Left forelimb (tissue), 1 donor: ENCODE measurements at regions not wholly inside any gene's neighbourhood (a gene's known extent, or its start where the extent isn't known, plus 50 kb on each side); places are given as distances from the start of the nearest gene placed in this dataset.

Experiments
- DNase-seq: peaks from one replicate; pipeline ENCODE4 v3.0.0-alpha.2; 2018; ENCODE audit warnings: low spot score

GRCh38 chr1:218025454-218025853, 259.6 kb upstream of the RRP15 start:
- DNase-seq, result no peak

- DNase-seq, result no peak
Measured at GRCh38 chr1:218027152-218027551, 257.9 kb upstream of the RRP15 start.

GRCh38 chr1:218030846-218031245, 254.2 kb upstream of the RRP15 start:
- DNase-seq, result no peak

GRCh38 chr1:218031901-218032300, 253.2 kb upstream of the RRP15 start:
- DNase-seq, result no peak

- DNase-seq, result no peak
Measured at GRCh38 chr1:218034468-218034867, 250.6 kb upstream of the RRP15 start.

GRCh38 chr1:218048828-218049420, 236.2 kb upstream of the RRP15 start:
- no peak for DNase-seq

GRCh38 chr1:218049641-218050040, 235.5 kb upstream of the RRP15 start:
- DNase-seq, result no peak

GRCh38 chr1:218058730-218059129, 226.4 kb upstream of the RRP15 start:
- no peak for DNase-seq

GRCh38 chr1:218064426-218064825, 220.7 kb upstream of the RRP15 start:
- DNase-seq, result no peak

- DNase-seq, result no peak
Measured at GRCh38 chr1:218066332-218066731, 218.8 kb upstream of the RRP15 start.

- DNase-seq, result no peak
Measured at GRCh38 chr1:218068241-218068640, 216.9 kb upstream of the RRP15 start.

GRCh38 chr1:218069180-218069579, 215.9 kb upstream of the RRP15 start:
- no peak for DNase-seq

- no peak for DNase-seq
Measured at GRCh38 chr1:218073062-218073461, 212.0 kb upstream of the RRP15 start.

- no peak for DNase-seq
Measured at GRCh38 chr1:218078916-218079315, 206.2 kb upstream of the RRP15 start.

- DNase-seq, result no peak
Measured at GRCh38 chr1:218079347-218079746, 205.7 kb upstream of the RRP15 start.

- no peak for DNase-seq
Measured at GRCh38 chr1:218079820-218080219, 205.3 kb upstream of the RRP15 start.

- DNase-seq, result no peak
Measured at GRCh38 chr1:218080863-218081262, 204.2 kb upstream of the RRP15 start.

- DNase-seq, result no peak
Measured at GRCh38 chr1:218081358-218081757, 203.7 kb upstream of the RRP15 start.

- DNase-seq, result no peak
Measured at GRCh38 chr1:218090459-218090858, 194.6 kb upstream of the RRP15 start.

- DNase-seq, result no peak
Measured at GRCh38 chr1:218101409-218101808, 183.7 kb upstream of the RRP15 start.

- no peak for DNase-seq
Measured at GRCh38 chr1:218108034-218108433, 177.1 kb upstream of the RRP15 start.

GRCh38 chr1:218112862-218113261, 172.2 kb upstream of the RRP15 start:
- DNase-seq, result no peak

- no peak for DNase-seq
Measured at GRCh38 chr1:218123968-218124367, 161.1 kb upstream of the RRP15 start.

GRCh38 chr1:218135371-218135770, 149.7 kb upstream of the RRP15 start:
- DNase-seq, result no peak

- DNase-seq, result no peak
Measured at GRCh38 chr1:218139761-218140160, 145.3 kb upstream of the RRP15 start.
